22Rv1 (cell line): ENCODE measurements at regions not wholly inside any gene's neighbourhood (a gene's known extent, or its start where the extent isn't known, plus 50 kb on each side); places are given as distances from the start of the nearest gene placed in this dataset.

Source experiments
- CTCF ChIP-seq: fragments of 450-650 bp; IDR thresholded peaks from 2 replicates; pipeline ENCODE4 v1.5.1; 2017; ENCODE audit warnings: mild to moderate bottlenecking
- ZFX ChIP-seq: fragments of 450-650 bp; IDR thresholded peaks from 2 replicates; pipeline ENCODE4 v1.6.1; 2017; ENCODE audit warnings: antibody characterized with exemption, borderline replicate concordance

GRCh38 chr9:18189871-18190670, 283.9 kb upstream of the ADAMTSL1 start:
- TF ChIP-seq CTCF = no peak
- TF ChIP-seq ZFX = no peak
